Erythroblast (primary cell): ENCODE measurements at regions not wholly inside any gene's neighbourhood (a gene's known extent, or its start where the extent isn't known, plus 50 kb on each side); places are given as distances from the start of the nearest gene placed in this dataset.

Source experiments
- GATA1 ChIP-seq: IDR thresholded peaks from 2 replicates; pipeline ENCODE4 v1.6.1; 2011; ENCODE audit warnings: low read depth, mild to moderate bottlenecking, control low read depth, low read length, moderate library complexity
- POLR2A ChIP-seq: IDR thresholded peaks from 2 replicates; pipeline ENCODE4 v1.6.1; 2011; ENCODE audit warnings: mild to moderate bottlenecking, low read length

- no peak for TF ChIP-seq POLR2A
- no peak for TF ChIP-seq GATA1
These were observed 63.1 kb downstream of the BBS10 start for GRCh38 chr12:76284816-76285750.
